IPS-15b (cell line): ENCODE measurements at regions not wholly inside any gene's neighbourhood (a gene's known extent, or its start where the extent isn't known, plus 50 kb on each side); places are given as distances from the start of the nearest gene placed in this dataset.

Experiments
- H3K27me3 ChIP-seq: one replicate; pipeline ENCODE4 v1.6.1; 2013; ENCODE audit warnings: low read length; ENCODE audit not compliant: control insufficient read depth, insufficient read depth
- H3K36me3 ChIP-seq: one replicate; pipeline ENCODE4 v1.6.1; 2013; ENCODE audit warnings: low read length; ENCODE audit not compliant: control insufficient read depth, insufficient read depth
- H3K4me1 ChIP-seq: one replicate; pipeline ENCODE4 v1.6.1; 2013; ENCODE audit warnings: mild to moderate bottlenecking, low read length; ENCODE audit not compliant: control insufficient read depth, insufficient read depth
- H3K4me3 ChIP-seq: one replicate; pipeline ENCODE4 v1.5.1; 2013; ENCODE audit warnings: low read depth, low read length
- H3K9ac ChIP-seq: one replicate; pipeline ENCODE4 v1.6.1; 2013; ENCODE audit warnings: low read depth, mild to moderate bottlenecking, low read length
- H3K9me3 ChIP-seq: one replicate; pipeline ENCODE4 v1.6.1; 2013; ENCODE audit warnings: mild to moderate bottlenecking, low read length; ENCODE audit not compliant: control insufficient read depth, insufficient read depth

DNA sequence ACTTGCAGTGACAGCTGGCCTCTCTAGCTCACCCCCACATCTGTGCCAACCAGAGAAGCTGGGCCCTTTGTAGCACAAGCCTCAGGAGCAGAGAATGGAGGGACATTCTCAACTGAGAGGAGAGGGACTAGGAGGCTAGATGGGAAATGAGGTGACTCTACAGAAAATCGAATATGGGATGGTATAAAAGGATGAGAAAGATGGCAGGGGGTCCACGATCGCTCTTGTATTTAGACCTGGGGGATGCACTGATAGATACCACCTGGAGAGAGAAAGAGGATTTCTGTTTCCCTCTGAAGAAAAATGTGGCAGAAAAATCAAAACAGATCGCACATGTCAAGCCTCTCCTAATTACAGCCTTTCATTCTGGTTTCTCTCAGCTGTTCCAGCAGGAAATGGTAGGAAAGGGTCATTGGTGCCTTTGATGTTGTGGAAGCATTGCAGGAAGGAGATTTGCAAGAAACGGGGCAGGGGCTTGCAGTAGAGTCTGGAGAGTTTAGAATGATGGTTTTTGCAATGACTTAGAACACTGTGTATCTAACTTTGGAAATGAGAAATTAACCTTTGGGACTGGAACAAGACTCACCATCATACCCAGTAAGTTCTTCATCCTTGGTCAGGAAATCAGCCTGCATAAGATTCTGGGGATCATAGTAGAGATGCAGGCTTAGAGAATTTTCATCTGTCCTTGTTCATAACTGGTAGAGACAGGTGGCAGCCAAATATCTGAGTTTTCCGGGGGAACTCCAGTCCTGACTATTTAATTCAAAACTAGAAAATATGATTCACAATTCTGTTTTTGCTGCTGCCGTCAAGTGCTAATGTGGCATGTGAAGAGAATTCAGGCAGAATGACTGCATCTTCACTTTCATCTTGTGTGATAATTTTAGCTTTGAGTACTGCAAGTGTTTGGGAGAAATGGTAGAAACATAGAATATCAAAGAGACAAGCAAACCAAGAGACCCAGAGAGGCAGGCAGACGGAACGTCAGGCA is 98.8 kb downstream of the DAD1 start:
- Histone ChIP-seq H3K36me3 (no peaks in the 10 kb centered on the region), H3K9ac (no peak overlapping the region), H3K4me3 (no peak overlapping the region), H3K9me3 (no peaks in the 10 kb centered on the region), H3K4me1 (no peaks in the 10 kb centered on the region), H3K27me3 (no peaks in the 10 kb centered on the region)

DNA sequence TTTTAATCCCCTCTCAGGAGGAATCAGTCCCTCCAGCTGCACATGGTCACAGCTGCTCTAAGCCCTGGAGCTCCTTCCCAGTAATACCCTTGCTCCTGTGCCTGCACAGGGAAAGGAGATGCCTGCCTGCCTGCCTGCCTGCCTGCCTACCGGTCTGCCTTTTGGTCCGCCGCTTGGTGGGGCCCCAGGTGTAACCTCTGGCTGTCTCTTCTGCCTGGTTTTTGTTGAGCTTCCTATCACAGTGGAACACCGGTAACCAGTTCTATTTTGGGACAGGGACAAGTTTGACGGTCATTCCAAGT is 99.8 kb downstream of the DAD1 start:
- Histone ChIP-seq H3K4me1 (no peaks in the 10 kb centered on the region), H3K36me3 (no peaks in the 10 kb centered on the region), H3K9ac (no peak overlapping the region), H3K9me3 (no peaks in the 10 kb centered on the region), H3K4me3 (no peak overlapping the region), H3K27me3 (no peaks in the 10 kb centered on the region)

DNA sequence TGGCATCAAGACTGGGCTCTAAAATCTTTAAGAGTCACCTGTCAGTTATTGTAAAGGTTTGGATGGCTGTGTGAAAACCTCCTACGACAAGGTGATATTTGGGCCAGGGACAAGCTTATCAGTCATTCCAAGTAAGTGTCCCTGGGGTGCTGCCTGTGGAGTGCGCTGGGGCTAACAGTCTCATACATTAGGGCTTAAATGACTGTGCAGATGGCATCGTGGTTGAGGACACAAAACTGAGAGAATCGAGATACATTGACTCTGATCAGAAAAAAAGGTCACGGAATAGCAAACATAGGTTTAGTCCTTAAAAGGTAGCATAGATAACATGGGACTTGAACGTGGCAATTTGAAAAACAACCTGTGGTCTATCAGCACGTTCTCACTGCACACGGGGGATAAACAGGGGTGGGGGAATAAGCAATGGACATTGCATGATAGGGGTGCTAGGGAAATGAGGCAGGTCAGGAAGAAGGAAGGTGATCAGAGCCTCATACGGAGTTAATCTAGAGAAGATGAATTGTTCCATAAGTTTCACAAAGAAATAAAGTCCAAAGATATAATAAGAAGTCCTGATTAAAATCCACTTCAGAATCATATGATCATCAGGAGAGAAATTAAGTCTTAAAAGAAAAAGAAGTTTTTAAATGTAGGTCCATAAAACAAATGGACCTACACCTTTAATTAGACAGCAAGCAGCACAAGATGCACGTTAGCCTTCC is 100.3 kb downstream of the DAD1 start:
- Histone ChIP-seq H3K9me3 (no peaks in the 10 kb centered on the region), H3K36me3 (no peaks in the 10 kb centered on the region), H3K4me1 (no peaks in the 10 kb centered on the region), H3K9ac (no peak overlapping the region), H3K4me3 (no peak overlapping the region), H3K27me3 (no peaks in the 10 kb centered on the region)

DNA sequence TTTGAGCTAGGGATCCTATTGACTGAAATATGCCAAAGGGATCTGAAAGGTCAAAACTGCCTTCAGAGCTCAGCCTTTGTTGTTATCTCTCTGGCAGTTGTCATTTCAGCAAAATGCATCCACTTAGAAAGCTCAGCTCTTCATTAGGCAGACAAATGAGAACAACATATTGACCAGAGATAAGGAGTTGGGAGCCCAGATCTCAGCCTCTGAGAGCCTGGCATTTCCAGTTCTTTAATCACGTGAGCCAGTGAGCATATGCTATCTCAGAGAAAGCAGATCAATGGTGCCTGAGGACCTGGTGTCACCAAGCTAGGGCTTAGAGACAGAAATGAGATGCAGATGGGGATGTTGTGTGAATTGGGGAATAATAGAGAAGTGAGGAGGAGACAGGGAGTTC is 101.1 kb downstream of the DAD1 start:
- no peaks in the 10 kb centered on the region for H3K9me3 ChIP-seq
- H3K4me3 ChIP-seq, result no peak overlapping the region
- no peaks in the 10 kb centered on the region for H3K27me3 ChIP-seq
- no peaks in the 10 kb centered on the region for H3K36me3 ChIP-seq
- H3K9ac ChIP-seq, result no peak overlapping the region
- no peaks in the 10 kb centered on the region for H3K4me1 ChIP-seq

DNA sequence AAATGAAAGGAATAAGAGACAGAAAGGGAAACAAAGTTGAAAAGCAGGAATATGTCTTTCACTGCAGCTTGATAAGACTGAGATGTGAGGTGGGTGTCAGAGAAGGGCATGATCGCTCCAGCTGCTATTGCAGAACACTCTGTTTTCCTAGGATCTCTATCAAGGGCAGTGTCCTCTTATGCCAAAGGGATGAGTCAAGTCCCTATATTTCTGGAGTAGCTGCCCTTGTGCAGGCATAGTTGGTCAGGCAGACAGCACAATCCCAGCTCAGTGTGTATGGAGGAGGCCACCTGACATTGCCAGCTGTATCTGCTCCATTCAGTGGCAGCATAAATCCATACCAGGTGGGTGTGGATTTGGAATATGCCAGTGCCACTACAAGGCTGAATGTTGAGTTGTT is 101.6 kb downstream of the DAD1 start:
- Histone ChIP-seq H3K27me3 (no peaks in the 10 kb centered on the region), H3K36me3 (no peaks in the 10 kb centered on the region), H3K9ac (no peak overlapping the region), H3K4me1 (no peaks in the 10 kb centered on the region), H3K9me3 (no peaks in the 10 kb centered on the region), H3K4me3 (no peak overlapping the region)

DNA sequence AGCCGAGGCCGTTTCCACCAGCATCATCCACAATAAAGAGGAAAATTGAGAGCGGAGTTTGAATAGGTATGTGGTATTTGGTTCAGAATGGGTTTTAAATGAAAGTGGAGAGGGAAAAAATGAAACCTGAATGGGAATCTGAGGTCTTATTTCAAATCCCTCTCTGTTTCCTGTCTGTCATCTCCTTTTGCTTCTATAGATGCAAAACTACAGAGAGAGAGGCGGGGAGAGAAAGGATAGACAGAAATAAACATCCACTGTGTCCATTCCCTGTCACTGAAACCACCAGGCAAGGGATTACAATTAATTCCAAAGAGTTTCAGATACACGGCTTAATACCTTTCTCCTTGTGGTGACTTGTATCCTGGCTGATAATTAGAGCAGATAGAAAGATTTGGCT is 102.3 kb downstream of the DAD1 start:
- Histone ChIP-seq H3K4me1 (no peaks in the 10 kb centered on the region), H3K9me3 (no peaks in the 10 kb centered on the region), H3K36me3 (no peaks in the 10 kb centered on the region), H3K27me3 (no peaks in the 10 kb centered on the region), H3K4me3 (no peak overlapping the region), H3K9ac (no peak overlapping the region)

DNA sequence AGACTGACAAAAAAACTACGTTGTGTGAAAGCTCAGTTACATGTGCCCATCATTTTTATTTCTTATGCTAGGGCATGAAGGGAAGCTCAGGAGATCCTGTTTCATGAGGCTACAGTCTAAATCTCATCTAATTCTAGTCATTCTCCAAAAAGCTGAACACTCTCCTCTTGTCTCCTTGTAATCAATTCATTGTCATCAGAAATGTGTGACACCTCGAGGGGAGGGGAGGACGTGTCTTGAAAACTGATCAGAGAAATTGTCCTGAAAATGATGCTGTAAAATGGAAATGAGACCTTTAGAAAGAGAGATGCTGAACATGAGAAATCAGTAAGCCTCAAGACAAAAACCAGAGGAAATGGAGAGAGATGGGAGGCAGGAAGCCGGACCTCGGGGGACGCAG is 103.4 kb downstream of the DAD1 start:
- H3K9me3 ChIP-seq, result no peaks in the 10 kb centered on the region
- no peaks in the 10 kb centered on the region for H3K4me1 ChIP-seq
- no peaks in the 10 kb centered on the region for H3K36me3 ChIP-seq

DNA sequence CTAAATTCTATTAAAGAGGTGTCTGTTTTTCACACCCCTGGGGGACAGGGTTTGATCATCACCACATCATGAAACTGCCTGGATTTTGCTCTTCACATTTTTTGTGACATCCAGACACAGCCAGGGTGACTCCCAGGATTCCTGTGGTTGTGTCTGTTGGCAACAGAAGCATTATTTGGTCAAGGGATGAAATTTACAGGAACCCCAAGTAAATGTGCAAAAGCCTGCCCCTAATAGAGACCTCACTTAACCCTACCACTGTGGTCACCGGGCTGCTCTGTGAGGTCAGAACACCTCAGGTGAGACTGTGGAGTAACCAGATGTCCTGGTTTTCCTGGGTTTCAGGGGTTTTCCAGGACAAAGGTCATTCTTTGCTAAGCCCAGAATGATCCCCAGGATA is 103.8 kb downstream of the DAD1 start:
- no peaks in the 10 kb centered on the region for H3K27me3 ChIP-seq
- H3K9me3 ChIP-seq, result no peaks in the 10 kb centered on the region
- no peaks in the 10 kb centered on the region for H3K36me3 ChIP-seq
- no peak overlapping the region for H3K4me3 ChIP-seq
- H3K9ac ChIP-seq, result no peak overlapping the region
- H3K4me1 ChIP-seq, result no peaks in the 10 kb centered on the region

More for the DNA sequence above, 103.4 kb downstream of the DAD1 start:
- Histone ChIP-seq H3K27me3 (no peaks in the 10 kb centered on the region), H3K9ac (no peak overlapping the region), H3K4me3 (no peak overlapping the region)

DNA sequence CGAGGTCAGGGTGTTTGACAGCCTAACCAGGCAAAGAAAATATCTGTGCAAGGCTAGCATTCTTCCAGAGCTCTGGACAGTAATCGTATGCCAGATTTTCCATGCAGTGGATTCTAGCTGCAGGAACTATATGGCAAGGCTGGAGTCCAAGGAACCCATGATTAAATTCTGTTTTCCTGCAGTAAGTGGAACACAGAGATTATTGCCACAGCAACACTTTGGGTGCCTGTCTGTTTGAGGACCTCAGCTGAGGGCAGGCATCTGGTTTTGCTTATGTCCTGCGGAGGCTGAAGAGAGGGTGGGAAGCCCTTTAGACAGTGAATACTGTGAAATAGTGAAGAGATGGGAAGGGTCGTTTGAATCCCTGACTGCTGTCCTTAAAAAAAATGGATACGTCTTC is 104.4 kb downstream of the DAD1 start:
- Histone ChIP-seq H3K4me1 (peaks cover 4% of the 10 kb centered on the region), H3K4me3 (no peak overlapping the region), H3K9ac (no peak overlapping the region), H3K27me3 (no peaks in the 10 kb centered on the region), H3K36me3 (no peaks in the 10 kb centered on the region), H3K9me3 (no peaks in the 10 kb centered on the region)

DNA sequence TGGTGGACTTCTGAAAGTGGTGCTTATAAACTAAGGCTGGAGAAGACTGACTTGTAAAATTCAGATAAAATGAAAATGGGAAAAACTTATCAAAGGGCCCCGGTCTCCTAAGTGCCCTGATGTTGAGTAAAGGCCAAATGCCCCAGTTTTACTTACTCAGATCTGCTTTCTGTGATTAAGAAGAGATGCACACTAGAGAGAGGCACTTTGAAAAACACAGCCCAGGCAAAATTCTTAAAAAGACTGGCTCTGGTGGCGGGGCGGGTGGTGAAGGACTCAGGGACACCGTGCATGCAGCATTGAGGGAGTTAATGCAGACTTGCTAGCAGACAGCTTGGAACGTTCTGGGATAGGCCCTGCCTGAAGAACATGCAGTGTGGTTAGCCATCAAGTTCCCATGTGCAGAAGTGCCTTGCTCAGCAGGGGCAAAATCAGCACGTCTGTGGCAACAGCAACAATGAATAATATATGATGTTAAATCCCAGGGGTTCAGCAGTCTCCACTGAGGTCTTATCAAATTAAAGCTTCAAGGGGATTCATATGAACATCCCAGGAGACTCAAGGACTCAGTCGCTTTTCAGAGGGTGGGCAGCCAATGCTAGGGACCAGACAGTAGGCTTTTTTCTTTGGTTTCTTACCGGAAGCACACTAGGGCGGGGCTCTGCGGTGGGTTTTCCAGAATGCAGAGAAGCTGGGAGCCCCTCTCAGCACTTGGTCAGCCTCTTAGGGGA is 105.0 kb downstream of the DAD1 start:
- no peak overlapping the region for H3K4me3 ChIP-seq
- no peaks in the 10 kb centered on the region for H3K36me3 ChIP-seq
- H3K9me3 ChIP-seq, result no peaks in the 10 kb centered on the region
- H3K27me3 ChIP-seq, result no peaks in the 10 kb centered on the region
- H3K9ac ChIP-seq, result no peak overlapping the region
- H3K4me1 ChIP-seq, result peaks cover 4% of the 10 kb centered on the region

DNA sequence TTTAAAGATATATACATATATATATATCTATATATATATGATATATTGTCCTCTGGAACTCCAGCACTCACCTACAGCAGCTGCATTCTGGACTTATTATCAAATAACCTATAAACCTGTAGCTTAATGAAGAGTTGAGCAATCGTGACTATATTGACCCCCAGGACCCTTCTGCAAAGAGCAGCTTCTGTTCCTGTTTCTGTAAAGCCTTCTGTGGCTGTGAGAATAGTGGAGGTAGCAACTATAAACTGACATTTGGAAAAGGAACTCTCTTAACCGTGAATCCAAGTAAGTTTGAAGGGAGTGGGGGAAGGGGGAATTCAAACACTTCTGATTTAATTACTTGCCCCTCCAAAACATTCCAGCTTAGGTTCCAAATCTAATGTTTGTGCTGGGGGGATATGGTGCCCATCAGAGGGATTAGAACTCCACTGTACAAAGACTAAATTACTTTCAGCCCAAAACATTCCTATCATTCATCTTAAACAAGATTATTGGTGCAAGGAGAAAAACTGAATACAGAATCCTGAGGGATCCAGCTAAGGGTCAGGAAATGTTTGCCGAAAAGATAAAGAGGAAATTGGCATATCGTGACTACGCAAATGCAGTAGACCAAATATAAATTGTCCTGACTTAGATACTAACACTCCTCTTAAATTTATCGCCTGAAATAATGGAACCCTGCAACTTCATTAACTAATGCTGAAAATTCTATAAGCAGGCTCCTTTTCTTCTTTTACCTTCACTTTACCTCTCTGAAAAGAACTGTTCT is 106.1 kb downstream of the DAD1 start:
- no peak overlapping the region for H3K4me3 ChIP-seq
- no peaks in the 10 kb centered on the region for H3K27me3 ChIP-seq
- H3K9me3 ChIP-seq, result no peaks in the 10 kb centered on the region
- no peaks in the 10 kb centered on the region for H3K36me3 ChIP-seq
- H3K4me1 ChIP-seq, result peaks cover 4% of the 10 kb centered on the region
- no peak overlapping the region for H3K9ac ChIP-seq
